SU-DHL-6 (cell line): ENCODE measurements at regions not wholly inside any gene's neighbourhood (a gene's known extent, or its start where the extent isn't known, plus 50 kb on each side); places are given as distances from the start of the nearest gene placed in this dataset.

Source experiments
- H2AFZ ChIP-seq: fragments of 200-600 bp; sonication (generic); 2 replicates; pipeline ENCODE4 v1.6.1; 2014; ENCODE audit warnings: low read depth, mild to moderate bottlenecking, moderate library complexity, mixed read lengths, antibody characterized with exemption, low read length; ENCODE audit not compliant: severe bottlenecking
- H3F3A ChIP-seq: fragments of 200-600 bp; shearing (Covaris generic); 2 replicates; pipeline ENCODE4 v1.6.0; 2016; ENCODE audit warnings: antibody characterized with exemption, mild to moderate bottlenecking; ENCODE audit not compliant: insufficient read depth
- H3K27ac ChIP-seq: fragments of 200-600 bp; sonication (generic); 2 replicates; pipeline ENCODE4 v1.5.1; 2016; ENCODE audit warnings: low read depth, mild to moderate bottlenecking, low read length, moderate library complexity, mixed read lengths
- H3K27me3 ChIP-seq: fragments of 200-600 bp; sonication (generic), shearing (Covaris generic); 2 replicates; pipeline ENCODE4 v1.6.0; 2014; ENCODE audit warnings: mild to moderate bottlenecking, low read length
- H3K36me3 ChIP-seq: fragments of 200-600 bp; sonication (generic); 2 replicates; pipeline ENCODE4 v1.6.1; 2014; ENCODE audit warnings: mild to moderate bottlenecking, low read length, mixed read lengths
- H3K4me2 ChIP-seq: fragments of 300-600, 200-600 bp; shearing (Covaris generic), sonication (generic); 2 replicates; pipeline ENCODE4 v1.6.0; 2014; ENCODE audit warnings: low read length, low read depth, mild to moderate bottlenecking; ENCODE audit not compliant: poor library complexity, severe bottlenecking
- H3K4me3 ChIP-seq: fragments of 200-600 bp; sonication (generic); 2 replicates; pipeline ENCODE4 v1.5.1; 2014; ENCODE audit warnings: antibody characterized with exemption, low read length, mild to moderate bottlenecking, mixed read lengths; ENCODE audit not compliant: insufficient read depth, poor library complexity, severe bottlenecking
- H3K79me2 ChIP-seq: fragments of 200-600 bp; sonication (generic); 2 replicates; pipeline ENCODE4 v1.6.1; 2014; ENCODE audit warnings: mild to moderate bottlenecking, low read length, moderate library complexity; ENCODE audit not compliant: insufficient read depth
- H3K9ac ChIP-seq: fragments of 200-600 bp; sonication (generic); 2 replicates; pipeline ENCODE4 v1.7.0; 2014; ENCODE audit warnings: mild to moderate bottlenecking, low read length
- H3K9me2 ChIP-seq: fragments of 200-600 bp; sonication (generic); replicated peaks from 2 replicates; pipeline ENCODE4 v1.6.1; 2014; ENCODE audit warnings: low read length; ENCODE audit not compliant: insufficient read depth
- H3K9me3 ChIP-seq: fragments of 200-600 bp; sonication (generic); 2 replicates; pipeline ENCODE4 v1.6.1; 2014; ENCODE audit warnings: low read length, mixed read lengths; ENCODE audit not compliant: insufficient read depth
- H4K20me1 ChIP-seq: fragments of 200-600 bp; sonication (generic); 2 replicates; pipeline ENCODE4 v1.6.1; 2014; ENCODE audit warnings: low read depth, mild to moderate bottlenecking, antibody characterized with exemption, low read length, moderate library complexity, mixed read lengths
- CTCF ChIP-seq: fragments of 200-600 bp; sonication (generic); IDR thresholded peaks from one replicate; pipeline ENCODE4 v1.5.1; 2017; ENCODE audit warnings: antibody characterized with exemption, mild to moderate bottlenecking, low read length, moderate library complexity; ENCODE audit not compliant: insufficient read depth, poor library complexity, severe bottlenecking
- EZH2phosphoT487 ChIP-seq: fragments of 200-600 bp; sonication (generic), shearing (Covaris generic); conservative IDR thresholded peaks from 2 replicates; pipeline ENCODE4 v1.6.1; 2018; ENCODE audit warnings: mild to moderate bottlenecking, antibody characterized with exemption, low read length, moderate library complexity, mixed read lengths

DNA sequence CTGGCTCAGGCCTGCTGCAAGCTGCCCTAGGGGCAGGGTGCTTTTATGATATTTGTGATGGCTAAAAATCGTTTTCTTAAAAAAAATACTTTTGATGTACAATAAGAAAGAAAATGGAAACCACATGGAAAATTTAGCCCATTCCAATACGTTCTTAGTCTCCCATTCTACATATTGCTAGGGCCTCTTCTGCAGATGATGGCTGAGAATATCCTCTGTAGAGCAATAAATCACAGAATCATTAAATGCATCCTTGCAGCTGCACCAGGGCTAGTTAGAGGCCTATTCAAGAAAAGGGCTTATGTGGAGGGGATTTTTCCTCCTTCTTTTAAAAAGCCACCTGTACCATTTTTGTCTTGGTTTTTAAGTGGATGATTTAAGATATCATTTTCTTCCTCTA, 97.6 kb upstream of the C1GALT1C1 start:
- H3K27ac ChIP-seq = peak overlapping the region; percentile 82
- H3K4me3 ChIP-seq = peak overlapping the region; percentile 35
- H3K79me2 ChIP-seq = no peaks in the 10 kb centered on the region
- H3K9me2 ChIP-seq = no peaks in the 10 kb centered on the region
- peak overlapping the region; percentile 63 for H3K4me2 ChIP-seq
- H2AFZ ChIP-seq = peak overlapping the region; percentile 34
- H4K20me1 ChIP-seq = no peaks in the 10 kb centered on the region
- TF ChIP-seq EZH2phosphoT487 = no peak
- TF ChIP-seq CTCF = no peak
- H3F3A ChIP-seq = peaks cover 15% of the 10 kb centered on the region; the same call in 1 of the 2 replicates
- H3K9ac ChIP-seq = peak overlapping the region; percentile 4; the same call in 1 of the 2 replicates
- H3K36me3 ChIP-seq = no peaks in the 10 kb centered on the region
- H3K9me3 ChIP-seq = no peaks in the 10 kb centered on the region
- no peaks in the 10 kb centered on the region for H3K27me3 ChIP-seq

DNA sequence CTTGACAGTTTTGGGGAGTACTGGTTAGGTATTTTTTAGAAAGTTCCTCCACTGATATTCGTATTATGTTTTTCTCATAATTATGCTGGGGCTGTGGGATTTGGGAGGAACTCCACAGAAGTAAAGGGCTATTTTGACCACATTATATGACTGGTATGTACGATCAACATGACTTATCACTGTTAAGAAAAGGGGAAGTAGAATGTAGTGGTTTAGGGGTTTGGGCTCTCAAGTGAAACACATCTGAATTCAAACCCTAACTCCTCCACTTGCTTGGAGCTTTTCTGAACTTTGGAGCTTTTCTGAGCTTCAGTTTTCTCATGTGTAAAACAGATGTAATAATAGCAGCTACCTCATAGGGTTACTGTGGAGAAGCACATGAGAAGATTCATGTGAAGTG, 96.4 kb upstream of the C1GALT1C1 start:
- Histone ChIP-seq H3K27me3 (no peaks in the 10 kb centered on the region), H2AFZ (no peak overlapping the region), H3K36me3 (no peaks in the 10 kb centered on the region), H3K4me2 (peak overlapping the region; percentile 63), H3K9ac (peak overlapping the region; percentile 22), H3K9me3 (no peaks in the 10 kb centered on the region), H3F3A (peaks cover 15% of the 10 kb centered on the region; the same call in 1 of the 2 replicates), H4K20me1 (no peaks in the 10 kb centered on the region), H3K9me2 (no peaks in the 10 kb centered on the region), H3K79me2 (no peaks in the 10 kb centered on the region), H3K4me3 (peak overlapping the region; percentile 35), H3K27ac (peak overlapping the region; percentile 82)
- TF ChIP-seq CTCF (no peak), EZH2phosphoT487 (no peak)

- Histone ChIP-seq H3K27me3 (no peaks in the 10 kb centered on the region), H3K79me2 (no peaks in the 10 kb centered on the region), H3K9me3 (no peaks in the 10 kb centered on the region), H3F3A (peaks cover 15% of the 10 kb centered on the region; the same call in 1 of the 2 replicates), H4K20me1 (no peaks in the 10 kb centered on the region), H3K36me3 (no peaks in the 10 kb centered on the region), H3K9me2 (no peaks in the 10 kb centered on the region), H3K27ac (peak overlapping the region; percentile 82), H2AFZ (peak overlapping the region; percentile 34), H3K9ac (peak overlapping the region; percentile 21), H3K4me3 (peak overlapping the region; percentile 33), H3K4me2 (peak overlapping the region; percentile 63)
- TF ChIP-seq EZH2phosphoT487 (no peak), CTCF (no peak)
These were observed 96.0 kb upstream of the C1GALT1C1 start for GRCh38 chrX:120725874-120726273.

DNA sequence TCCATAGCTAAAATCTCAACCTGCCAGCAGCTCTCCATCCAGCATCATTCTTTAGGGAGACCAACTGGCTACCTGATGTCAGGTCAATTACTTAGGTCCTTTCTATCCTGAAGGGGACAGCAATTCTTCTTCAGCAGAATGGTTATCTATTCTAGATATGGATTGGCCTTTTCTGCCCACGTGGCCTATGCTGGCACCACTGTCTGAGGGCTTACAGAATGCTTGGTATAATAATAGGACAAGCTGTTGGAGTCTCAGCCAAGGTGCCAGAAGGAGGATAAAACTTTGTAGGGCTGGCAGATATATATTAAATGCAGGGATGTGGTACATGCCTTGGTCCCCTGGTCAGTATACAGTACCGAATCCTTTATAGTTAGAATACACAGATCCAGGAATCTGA, 89.8 kb upstream of the C1GALT1C1 start:
- Histone ChIP-seq H4K20me1 (no peaks in the 10 kb centered on the region), H3F3A (no peaks in the 10 kb centered on the region), H3K36me3 (no peaks in the 10 kb centered on the region), H2AFZ (no peak overlapping the region), H3K79me2 (no peaks in the 10 kb centered on the region), H3K9me2 (no peaks in the 10 kb centered on the region), H3K9ac (no peak overlapping the region), H3K27me3 (no peaks in the 10 kb centered on the region), H3K27ac (no peak overlapping the region), H3K4me3 (no peak overlapping the region), H3K4me2 (no peak overlapping the region), H3K9me3 (no peaks in the 10 kb centered on the region)
- no peak for TF ChIP-seq EZH2phosphoT487
- TF ChIP-seq CTCF = no peak
